Stimulated activated CD8-positive, alpha-beta memory T cell treated with anti-CD3 and anti-CD28 coated beads, Interleukin-15, amount 100 ng/mL, for 48 hours (primary cell): ENCODE measurements at regions not wholly inside any gene's neighbourhood (a gene's known extent, or its start where the extent isn't known, plus 50 kb on each side); places are given as distances from the start of the nearest gene placed in this dataset.

Experiments used
- DNase-seq, 2 donors: peaks; one replicate each; pipeline ENCODE4 v3.0.0-alpha.2; 2020; ENCODE audit warnings: low read depth in 2 of 2

- DNase-seq = no peak
These were observed 160.6 kb upstream of the COL21A1 start for GRCh38 chr6:56407883-56408410.

GRCh38 chr6:56406276-56407269 is 159.2 kb upstream of the COL21A1 start:
- no peak for DNase-seq

GRCh38 chr6:56404599-56404998 is 157.2 kb upstream of the COL21A1 start:
- DNase-seq = no peak

DNA sequence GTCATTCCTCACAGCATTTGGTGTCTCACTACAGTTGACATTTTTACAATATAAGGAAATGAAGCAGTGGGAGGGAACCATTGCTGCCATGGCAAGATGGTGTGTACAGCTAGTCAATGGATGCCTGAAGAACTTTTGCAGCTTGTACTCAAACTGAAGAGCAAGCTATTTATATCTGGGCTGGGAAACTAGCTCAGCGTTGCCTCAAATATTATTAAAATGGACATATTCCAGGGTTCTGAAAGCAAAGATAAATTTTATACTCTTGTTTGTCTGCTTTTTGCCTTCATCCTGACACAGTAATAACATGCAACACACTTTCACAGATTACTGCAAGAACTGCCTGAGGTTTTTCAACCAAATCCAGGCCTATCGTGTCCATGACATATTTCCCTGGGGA is 156.4 kb upstream of the COL21A1 start:
- no peak for DNase-seq

GRCh38 chr6:56401477-56402070 is 154.2 kb upstream of the COL21A1 start:
- no peak for DNase-seq

- no peak for DNase-seq
These were observed 152.9 kb upstream of the COL21A1 start for GRCh38 chr6:56400273-56400672.

- DNase-seq = no peak
These were observed 152.4 kb upstream of the COL21A1 start for GRCh38 chr6:56399672-56400263.

DNA sequence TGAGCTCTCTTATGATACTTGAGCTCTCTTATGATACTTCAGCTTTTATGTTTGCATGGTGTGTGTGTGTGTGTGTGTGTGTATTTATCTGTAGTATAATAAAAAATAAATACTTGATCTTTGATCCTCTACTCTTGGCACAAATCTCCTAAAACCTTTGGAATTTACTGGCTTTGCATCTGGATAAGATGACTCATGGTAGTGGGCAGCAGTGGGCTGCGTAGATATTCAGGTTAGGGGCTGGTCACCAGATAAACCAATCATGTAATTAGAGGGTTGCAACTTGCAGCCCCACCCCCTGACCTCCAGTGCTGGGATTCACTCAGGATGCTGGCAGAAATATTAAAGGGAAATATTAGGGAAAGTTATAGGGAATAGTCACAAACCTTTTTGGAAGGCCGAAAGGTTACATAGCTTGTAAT is 151.9 kb upstream of the COL21A1 start:
- DNase-seq = no peak

- DNase-seq = no peak
These were observed 149.1 kb upstream of the COL21A1 start for GRCh38 chr6:56396435-56396834.

DNA sequence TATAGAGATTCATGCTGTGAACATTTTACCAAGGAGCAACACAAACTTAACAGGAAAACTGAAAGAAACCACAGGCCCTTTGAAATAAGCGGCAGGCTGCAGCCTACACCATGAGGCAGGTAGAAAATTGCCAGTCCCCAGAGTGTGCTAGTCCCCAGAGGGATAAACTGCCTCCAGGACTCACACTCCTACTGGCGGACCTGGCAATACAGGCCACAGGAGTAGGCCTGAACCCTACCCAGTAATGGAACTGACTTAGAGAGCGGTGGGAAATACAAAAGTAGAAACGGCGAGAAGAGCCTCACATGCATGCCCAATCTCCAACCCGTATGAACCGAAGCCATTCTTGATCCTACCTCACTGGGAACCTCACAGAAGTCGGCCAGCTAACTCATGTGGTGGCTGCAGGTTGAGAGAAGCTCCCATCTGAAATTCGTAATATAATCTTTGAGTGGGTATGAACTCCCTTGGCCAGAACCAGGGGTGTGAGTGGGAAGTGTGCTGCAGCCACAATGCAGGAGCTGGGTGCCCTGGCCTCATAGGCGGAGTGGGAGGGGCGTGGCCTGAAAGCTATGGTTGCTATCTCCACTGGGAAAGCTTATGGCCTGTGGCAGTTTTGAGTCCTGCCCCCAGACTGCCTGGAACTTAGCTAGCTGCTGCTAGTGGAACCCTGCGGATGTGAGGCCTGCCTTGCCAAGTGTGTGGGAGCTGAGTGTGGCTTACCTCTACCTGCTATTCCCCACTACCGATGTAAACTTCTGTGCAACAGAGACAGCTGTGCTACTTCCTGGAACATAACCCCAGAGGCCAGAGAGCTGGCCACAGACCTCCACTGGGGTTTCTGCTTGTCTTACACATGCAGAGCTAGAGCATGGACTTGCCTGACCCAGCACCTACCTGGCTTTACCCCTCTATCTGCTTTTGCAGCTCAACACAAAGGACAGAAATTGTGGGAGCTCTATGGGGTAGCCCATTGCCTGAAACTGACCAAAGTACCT is 146.5 kb upstream of the COL21A1 start:
- no peak for DNase-seq

DNA sequence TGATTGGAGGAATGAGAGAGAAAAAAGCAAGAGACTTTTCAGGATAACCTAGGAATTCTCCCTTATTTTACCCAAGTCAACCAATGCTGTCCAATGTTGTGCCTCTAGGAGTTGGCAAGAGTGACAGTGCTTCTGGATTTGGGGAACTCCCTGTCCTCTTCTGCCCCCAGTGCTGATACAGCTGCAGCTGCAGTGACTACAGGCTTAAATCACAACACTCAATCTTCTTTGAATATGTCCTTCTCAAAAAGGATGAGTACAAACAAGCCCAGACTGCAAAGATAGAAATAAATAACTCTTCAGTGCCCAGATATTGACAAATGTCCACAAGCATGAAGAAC is 141.0 kb upstream of the COL21A1 start:
- DNase-seq = no peak

DNA sequence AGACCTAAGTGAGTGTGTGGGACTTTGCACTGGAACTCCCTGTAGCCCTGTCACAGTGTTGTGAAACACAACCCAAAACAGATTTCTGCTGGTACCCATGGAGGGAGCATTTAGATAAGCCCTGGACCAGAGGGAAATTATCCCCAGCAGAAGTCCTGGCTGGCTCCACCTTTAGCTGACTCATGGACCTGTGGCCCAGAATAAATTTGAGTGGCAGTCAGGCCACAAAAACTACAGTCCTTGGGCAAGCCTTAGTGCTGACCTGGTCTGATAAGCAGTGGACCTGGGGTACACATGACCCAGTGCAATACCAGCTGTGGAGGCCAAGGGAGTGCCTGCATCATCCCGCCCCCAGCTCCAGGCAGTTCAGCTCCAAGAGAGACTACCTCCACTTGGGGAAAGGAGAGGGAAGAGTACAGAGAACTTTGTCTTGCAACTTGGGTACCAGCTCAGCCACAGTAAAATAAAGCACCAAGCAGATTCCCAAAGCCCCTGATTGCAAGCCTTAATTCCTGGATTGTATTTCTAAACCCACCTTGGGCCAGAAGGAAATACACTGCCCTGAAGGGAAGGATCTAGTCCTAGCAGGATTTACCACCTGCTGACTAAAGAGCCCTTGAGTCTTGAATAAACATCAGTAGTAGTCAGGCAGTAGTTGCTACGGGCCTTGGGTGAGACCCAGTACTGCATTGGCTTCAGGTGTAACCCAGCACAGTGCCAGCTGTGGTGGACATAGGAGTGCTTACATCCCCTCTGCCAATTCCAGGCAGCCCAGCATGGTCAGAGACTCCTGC is 140.4 kb upstream of the COL21A1 start:
- no peak for DNase-seq

- no peak for DNase-seq
These were observed 139.3 kb upstream of the COL21A1 start for GRCh38 chr6:56386717-56387116.

- no peak for DNase-seq
These were observed 138.7 kb upstream of the COL21A1 start for GRCh38 chr6:56385981-56386593.

DNA sequence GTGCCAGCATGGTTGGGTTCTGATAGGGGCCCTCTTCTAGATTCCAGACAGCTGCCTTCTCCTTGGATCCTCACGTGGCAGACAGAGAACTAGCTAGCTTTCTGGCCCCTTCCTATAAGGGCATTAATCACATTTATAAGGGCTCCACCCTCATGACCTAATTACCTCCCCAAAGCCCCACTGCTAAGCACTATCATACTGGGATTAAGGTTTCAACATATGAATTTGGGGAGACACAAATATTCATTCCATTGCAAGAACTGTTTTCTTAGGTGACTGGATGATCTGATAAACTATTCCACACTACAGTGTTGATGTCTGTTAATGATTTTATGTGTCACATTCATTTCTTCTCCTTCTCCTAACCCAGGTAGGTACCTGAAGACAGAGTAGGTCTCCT is 135.8 kb upstream of the COL21A1 start:
- no peak for DNase-seq

- DNase-seq = no peak
These were observed 135.1 kb upstream of the COL21A1 start for GRCh38 chr6:56382416-56382940.

DNA sequence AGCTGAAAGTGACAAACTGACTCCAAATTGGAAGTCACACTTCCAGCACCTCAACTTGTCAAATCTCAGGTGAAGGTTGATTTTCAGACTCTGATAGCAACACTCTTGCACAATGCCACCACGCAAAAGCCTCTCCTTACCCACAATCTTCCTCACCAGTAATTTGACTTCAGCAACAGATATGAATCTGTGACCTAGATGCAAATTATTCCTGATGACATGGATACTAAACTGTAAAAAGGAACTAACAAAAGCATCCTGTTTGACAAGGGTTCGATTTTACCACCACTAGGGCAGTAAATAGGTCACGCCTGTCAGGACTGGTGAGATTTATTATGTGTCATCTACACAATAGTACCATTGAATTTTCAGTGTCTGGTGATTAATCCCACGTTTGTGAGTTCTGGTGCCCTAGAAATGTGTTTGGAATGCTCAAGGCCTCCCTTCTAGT is 134.4 kb upstream of the COL21A1 start:
- DNase-seq = no peak

- DNase-seq = no peak
These were observed 133.1 kb upstream of the COL21A1 start for GRCh38 chr6:56380476-56380875.

GRCh38 chr6:56378966-56379585 is 131.7 kb upstream of the COL21A1 start:
- DNase-seq = no peak
